ENCODE measurements at regions not wholly inside any gene's neighbourhood (a gene's known extent, or its start where the extent isn't known, plus 50 kb on each side); places are given as distances from the start of the nearest gene placed in this dataset.

GRCh38 chr18:78766651-78767533 lies 212.7 kb upstream of the SALL3 start:
- WGBS = 86% methylated on average over 31 of the region's 31 CpGs
- Histone ChIP-seq H3K4me3 (ENCODE audit: low read length in 2 of 2) (no peak overlapping the region), H3K4me1 (ENCODE audit: control insufficient read depth in 2 of 2, insufficient read depth in 2 of 2, low read length in 2 of 2) (no peaks in the 10 kb centered on the region), H3K27ac (ENCODE audit: low read depth in 1 of 2, low read length in 1 of 2) (no peak overlapping the region), H3K9me3 (ENCODE audit: control insufficient read depth in 2 of 2, insufficient read depth in 1 of 2, low read length in 1 of 2) (peaks cover 0 to 2% of the 10 kb centered on the region in 2 donors), H3K36me3 (ENCODE audit: control insufficient read depth in 2 of 2, insufficient read depth in 2 of 2, low read length in 1 of 2) (no peaks in the 10 kb centered on the region), H3K27me3 (ENCODE audit: control insufficient read depth in 2 of 2, insufficient read depth in 1 of 2, low read length in 1 of 2) (peaks cover 0 to 10% of the 10 kb centered on the region in 2 donors)
- DNase-seq (ENCODE audit: low read depth in 6 of 9, low spot score in 9 of 9) = no peak

GRCh38 chr18:78767648-78768071 lies 212.0 kb upstream of the SALL3 start:
- no peak overlapping the region for H3K4me3 ChIP-seq (ENCODE audit: low read length in 2 of 2)
- H3K36me3 ChIP-seq (ENCODE audit: control insufficient read depth in 2 of 2, insufficient read depth in 2 of 2, low read length in 1 of 2) = no peaks in the 10 kb centered on the region
- H3K27ac ChIP-seq (ENCODE audit: low read depth in 1 of 2, low read length in 1 of 2) = no peak overlapping the region
- H3K4me1 ChIP-seq (ENCODE audit: control insufficient read depth in 2 of 2, insufficient read depth in 2 of 2, low read length in 2 of 2) = no peaks in the 10 kb centered on the region
- peaks cover 0 to 10% of the 10 kb centered on the region in 2 donors for H3K27me3 ChIP-seq (ENCODE audit: control insufficient read depth in 2 of 2, insufficient read depth in 1 of 2, low read length in 1 of 2)
- H3K9me3 ChIP-seq (ENCODE audit: control insufficient read depth in 2 of 2, insufficient read depth in 1 of 2, low read length in 1 of 2) = peaks cover 0 to 2% of the 10 kb centered on the region in 2 donors
- 93% methylated on average over 14 of the region's 14 CpGs for WGBS
- no peak for DNase-seq (ENCODE audit: low read depth in 6 of 9, low spot score in 9 of 9)

- no peak overlapping the region for H3K4me3 ChIP-seq (ENCODE audit: low read length in 2 of 2)
- H3K36me3 ChIP-seq (ENCODE audit: control insufficient read depth in 2 of 2, insufficient read depth in 2 of 2, low read length in 1 of 2) = no peaks in the 10 kb centered on the region
- H3K27ac ChIP-seq (ENCODE audit: low read depth in 1 of 2, low read length in 1 of 2) = no peak overlapping the region
- no peak for DNase-seq (ENCODE audit: low read depth in 6 of 9, low spot score in 9 of 9)
- H3K4me1 ChIP-seq (ENCODE audit: control insufficient read depth in 2 of 2, insufficient read depth in 2 of 2, low read length in 2 of 2) = no peaks in the 10 kb centered on the region
- peaks cover 0 to 2% of the 10 kb centered on the region in 2 donors for H3K9me3 ChIP-seq (ENCODE audit: control insufficient read depth in 2 of 2, insufficient read depth in 1 of 2, low read length in 1 of 2)
- WGBS = 94% methylated on average over 13 of the region's 13 CpGs
- peaks cover 0 to 10% of the 10 kb centered on the region in 2 donors for H3K27me3 ChIP-seq (ENCODE audit: control insufficient read depth in 2 of 2, insufficient read depth in 1 of 2, low read length in 1 of 2)
Measured at GRCh38 chr18:78768221-78768620, 211.4 kb upstream of the SALL3 start.

- DNase-seq (ENCODE audit: low read depth in 6 of 9, low spot score in 9 of 9) = peak in 1 of 9 donors; percentile 5
- H3K27ac ChIP-seq (ENCODE audit: low read depth in 1 of 2, low read length in 1 of 2) = no peak overlapping the region
- peaks cover 0 to 10% of the 10 kb centered on the region in 2 donors for H3K27me3 ChIP-seq (ENCODE audit: control insufficient read depth in 2 of 2, insufficient read depth in 1 of 2, low read length in 1 of 2)
- H3K4me3 ChIP-seq (ENCODE audit: low read length in 2 of 2) = no peak overlapping the region
- 48% methylated on average over 25 of the region's 25 CpGs for WGBS
- no peaks in the 10 kb centered on the region for H3K36me3 ChIP-seq (ENCODE audit: control insufficient read depth in 2 of 2, insufficient read depth in 2 of 2, low read length in 1 of 2)
- peaks cover 0 to 2% of the 10 kb centered on the region in 2 donors for H3K9me3 ChIP-seq (ENCODE audit: control insufficient read depth in 2 of 2, insufficient read depth in 1 of 2, low read length in 1 of 2)
- H3K4me1 ChIP-seq (ENCODE audit: control insufficient read depth in 2 of 2, insufficient read depth in 2 of 2, low read length in 2 of 2) = no peaks in the 10 kb centered on the region
Measured at GRCh38 chr18:78768656-78769501, 210.7 kb upstream of the SALL3 start.

GRCh38 chr18:78769502-78770105 lies 210.0 kb upstream of the SALL3 start:
- H3K27me3 ChIP-seq (ENCODE audit: control insufficient read depth in 2 of 2, insufficient read depth in 1 of 2, low read length in 1 of 2) = peaks cover 0 to 10% of the 10 kb centered on the region in 2 donors
- H3K27ac ChIP-seq (ENCODE audit: low read depth in 1 of 2, low read length in 1 of 2) = no peak overlapping the region
- no peaks in the 10 kb centered on the region for H3K36me3 ChIP-seq (ENCODE audit: control insufficient read depth in 2 of 2, insufficient read depth in 2 of 2, low read length in 1 of 2)
- no peaks in the 10 kb centered on the region for H3K4me1 ChIP-seq (ENCODE audit: control insufficient read depth in 2 of 2, insufficient read depth in 2 of 2, low read length in 2 of 2)
- peak in 1 of 9 donors; percentile 4 for DNase-seq (ENCODE audit: low read depth in 6 of 9, low spot score in 9 of 9)
- 75% methylated on average over 18 of the region's 18 CpGs for WGBS
- H3K9me3 ChIP-seq (ENCODE audit: control insufficient read depth in 2 of 2, insufficient read depth in 1 of 2, low read length in 1 of 2) = peaks cover 0 to 2% of the 10 kb centered on the region in 2 donors
- H3K4me3 ChIP-seq (ENCODE audit: low read length in 2 of 2) = no peak overlapping the region

- DNase-seq (ENCODE audit: low read depth in 6 of 9, low spot score in 9 of 9) = no peak
- H3K4me1 ChIP-seq (ENCODE audit: control insufficient read depth in 2 of 2, insufficient read depth in 2 of 2, low read length in 2 of 2) = no peaks in the 10 kb centered on the region
- no peaks in the 10 kb centered on the region for H3K36me3 ChIP-seq (ENCODE audit: control insufficient read depth in 2 of 2, insufficient read depth in 2 of 2, low read length in 1 of 2)
- peaks cover 0 to 10% of the 10 kb centered on the region in 2 donors for H3K27me3 ChIP-seq (ENCODE audit: control insufficient read depth in 2 of 2, insufficient read depth in 1 of 2, low read length in 1 of 2)
- no peak overlapping the region for H3K4me3 ChIP-seq (ENCODE audit: low read length in 2 of 2)
- 85% methylated on average over 21 of the region's 21 CpGs for WGBS
- H3K9me3 ChIP-seq (ENCODE audit: control insufficient read depth in 2 of 2, insufficient read depth in 1 of 2, low read length in 1 of 2) = peaks cover 0 to 2% of the 10 kb centered on the region in 2 donors
- H3K27ac ChIP-seq (ENCODE audit: low read depth in 1 of 2, low read length in 1 of 2) = no peak overlapping the region
Measured at GRCh38 chr18:78770139-78770822, 209.3 kb upstream of the SALL3 start.

GRCh38 chr18:78770823-78771139 lies 208.8 kb upstream of the SALL3 start:
- 91% methylated on average over 12 of the region's 12 CpGs for WGBS
- Histone ChIP-seq H3K27me3 (ENCODE audit: control insufficient read depth in 2 of 2, insufficient read depth in 1 of 2, low read length in 1 of 2) (peaks cover 0 to 10% of the 10 kb centered on the region in 2 donors), H3K4me3 (ENCODE audit: low read length in 2 of 2) (no peak overlapping the region), H3K27ac (ENCODE audit: low read depth in 1 of 2, low read length in 1 of 2) (no peak overlapping the region), H3K4me1 (ENCODE audit: control insufficient read depth in 2 of 2, insufficient read depth in 2 of 2, low read length in 2 of 2) (no peaks in the 10 kb centered on the region), H3K9me3 (ENCODE audit: control insufficient read depth in 2 of 2, insufficient read depth in 1 of 2, low read length in 1 of 2) (peaks cover 0 to 2% of the 10 kb centered on the region in 2 donors), H3K36me3 (ENCODE audit: control insufficient read depth in 2 of 2, insufficient read depth in 2 of 2, low read length in 1 of 2) (no peaks in the 10 kb centered on the region)
- DNase-seq (ENCODE audit: low read depth in 6 of 9, low spot score in 9 of 9) = no peak

- WGBS = 91% methylated on average over 22 of the region's 22 CpGs
Measured at GRCh38 chr18:78771496-78772359, 207.9 kb upstream of the SALL3 start.

More at GRCh38 chr18:78771496-78772359, 207.9 kb upstream of the SALL3 start:
- Histone ChIP-seq H3K9me3 (ENCODE audit: control insufficient read depth in 2 of 2, insufficient read depth in 1 of 2, low read length in 1 of 2) (peaks cover 0 to 2% of the 10 kb centered on the region in 2 donors), H3K27me3 (ENCODE audit: control insufficient read depth in 2 of 2, insufficient read depth in 1 of 2, low read length in 1 of 2) (peaks cover 0 to 10% of the 10 kb centered on the region in 2 donors), H3K4me1 (ENCODE audit: control insufficient read depth in 2 of 2, insufficient read depth in 2 of 2, low read length in 2 of 2) (no peaks in the 10 kb centered on the region), H3K4me3 (ENCODE audit: low read length in 2 of 2) (no peak overlapping the region), H3K27ac (ENCODE audit: low read depth in 1 of 2, low read length in 1 of 2) (no peak overlapping the region), H3K36me3 (ENCODE audit: control insufficient read depth in 2 of 2, insufficient read depth in 2 of 2, low read length in 1 of 2) (no peaks in the 10 kb centered on the region)
- DNase-seq (ENCODE audit: low read depth in 6 of 9, low spot score in 9 of 9) = no peak

All from thymus (tissue), 11 donors.